ENCODE measurements at regions not wholly inside any gene's neighbourhood (a gene's known extent, or its start where the extent isn't known, plus 50 kb on each side); places are given as distances from the start of the nearest gene placed in this dataset.

GRCh38 chr21:43271452-43272020, 102.7 kb downstream of the CRYAA start:
- TF ChIP-seq, protein P1, sequence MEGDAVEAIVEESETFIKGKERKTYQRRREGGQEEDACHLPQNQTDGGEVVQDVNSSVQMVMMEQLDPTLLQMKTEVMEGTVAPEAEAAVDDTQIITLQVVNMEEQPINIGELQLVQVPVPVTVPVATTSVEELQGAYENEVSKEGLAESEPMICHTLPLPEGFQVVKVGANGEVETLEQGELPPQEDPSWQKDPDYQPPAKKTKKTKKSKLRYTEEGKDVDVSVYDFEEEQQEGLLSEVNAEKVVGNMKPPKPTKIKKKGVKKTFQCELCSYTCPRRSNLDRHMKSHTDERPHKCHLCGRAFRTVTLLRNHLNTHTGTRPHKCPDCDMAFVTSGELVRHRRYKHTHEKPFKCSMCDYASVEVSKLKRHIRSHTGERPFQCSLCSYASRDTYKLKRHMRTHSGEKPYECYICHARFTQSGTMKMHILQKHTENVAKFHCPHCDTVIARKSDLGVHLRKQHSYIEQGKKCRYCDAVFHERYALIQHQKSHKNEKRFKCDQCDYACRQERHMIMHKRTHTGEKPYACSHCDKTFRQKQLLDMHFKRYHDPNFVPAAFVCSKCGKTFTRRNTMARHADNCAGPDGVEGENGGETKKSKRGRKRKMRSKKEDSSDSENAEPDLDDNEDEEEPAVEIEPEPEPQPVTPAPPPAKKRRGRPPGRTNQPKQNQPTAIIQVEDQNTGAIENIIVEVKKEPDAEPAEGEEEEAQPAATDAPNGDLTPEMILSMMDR (conservative IDR thresholded peaks at IDR 0.05; ENCODE audit: low read depth, low read length), result no peak
- TF ChIP-seq EZH2 (IDR thresholded peaks at IDR 0.05; ENCODE audit: low read length, unreplicated experiment), result no peak
- no peak for TF ChIP-seq EZH2phosphoT487 (IDR thresholded peaks at IDR 0.05; ENCODE audit: borderline replicate concordance, low read length)
